ENCODE measurements at regions not wholly inside any gene's neighbourhood (a gene's known extent, or its start where the extent isn't known, plus 50 kb on each side); places are given as distances from the start of the nearest gene placed in this dataset.

- TF ChIP-seq CTCF (IDR thresholded peaks at IDR 0.05) (no peak), ELK1 (IDR thresholded peaks at IDR 0.05; ENCODE audit: low read depth, low read length) (no peak), HEYL (CRISPR knock-in tag; IDR thresholded peaks at IDR 0.05) (no peak), USF2 (IDR thresholded peaks at IDR 0.05) (no peak), POLR2A (IDR thresholded peaks at IDR 0.05; ENCODE audit: low read length) (no peak), EP300 (IDR thresholded peaks at IDR 0.05) (no peak), FOXS1 (CRISPR knock-in tag; IDR thresholded peaks at IDR 0.05) (no peak), CEBPB (IDR thresholded peaks at IDR 0.05) (no peak), RARB (CRISPR knock-in tag; IDR thresholded peaks at IDR 0.05) (no peak)
Measured at GRCh38 chr19:30244533-30244932, 127.7 kb upstream of the ZNF536 start.

Data from A549 (cell line).